ENCODE measurements at regions not wholly inside any gene's neighbourhood (a gene's known extent, or its start where the extent isn't known, plus 50 kb on each side); places are given as distances from the start of the nearest gene placed in this dataset.
"Not testable (repeated sequence)": the region's sequence is repeated elsewhere in the genome, so short reads cannot be mapped to it uniquely, and the experiment has no call there.

- intact Hi-C loops (cut with micrococcal nuclease; ENCODE audit: unreplicated experiment), result no loop called here
- H3K36me3 ChIP-seq (ENCODE audit: insufficient read depth, low read length), result no peaks in the 10 kb centered on the region
- H3K4me2 ChIP-seq (ENCODE audit: low read length), result no peak overlapping the region
- TF ChIP-seq CTCF (conservative IDR thresholded peaks at IDR 0.05; ENCODE audit: low read length), result no peak
- TF ChIP-seq EZH2phosphoT487 (IDR thresholded peaks at IDR 0.05; ENCODE audit: borderline replicate concordance, low read depth, low read length), result no peak
- CTCF ChIA-PET (ENCODE audit: unreplicated experiment), result no interaction called here
- H3K9me2 ChIP-seq (ENCODE audit: insufficient read depth, low read length), result no peaks in the 10 kb centered on the region
- H3K27ac ChIP-seq (ENCODE audit: low read depth, low read length, poor library complexity, severe bottlenecking), result no peak overlapping the region
- no TSS peak for BruUV-seq (replicated peaks)
- no peak overlapping the region for H3K4me3 ChIP-seq (ENCODE audit: low read depth, low read length, poor library complexity, severe bottlenecking)
- no peaks in the 10 kb centered on the region for H3K79me2 ChIP-seq (ENCODE audit: insufficient read depth, low read depth, low read length)
- H3K4me1 ChIP-seq (ENCODE audit: insufficient read depth, low read length, poor library complexity, severe bottlenecking), result no peaks in the 10 kb centered on the region
- H2AFZ ChIP-seq (ENCODE audit: low read length), result no peak overlapping the region
- DNase-seq (ENCODE audit: low spot score), result no peak
- POLR2A ChIA-PET, result no interaction called here
- H3K9me3 ChIP-seq (ENCODE audit: low read length), result no peaks in the 10 kb centered on the region
- H4K20me1 ChIP-seq (ENCODE audit: insufficient read depth, low read length), result no peaks in the 10 kb centered on the region
Measured at GRCh38 chr2:192551760-192552159, 357.0 kb upstream of the TMEFF2 start.

GRCh38 chr2:192546565-192546964 is 351.8 kb upstream of the TMEFF2 start:
- Histone ChIP-seq H3K27ac (ENCODE audit: low read depth, low read length, poor library complexity, severe bottlenecking) (no peak overlapping the region), H3K79me2 (ENCODE audit: insufficient read depth, low read depth, low read length) (no peaks in the 10 kb centered on the region), H3K9me3 (ENCODE audit: low read length) (no peaks in the 10 kb centered on the region), H3K4me1 (ENCODE audit: insufficient read depth, low read length, poor library complexity, severe bottlenecking) (no peaks in the 10 kb centered on the region), H4K20me1 (ENCODE audit: insufficient read depth, low read length) (no peaks in the 10 kb centered on the region), H3K4me3 (ENCODE audit: low read depth, low read length, poor library complexity, severe bottlenecking) (no peak overlapping the region), H2AFZ (ENCODE audit: low read length) (no peak overlapping the region), H3K36me3 (ENCODE audit: insufficient read depth, low read length) (no peaks in the 10 kb centered on the region), H3K9me2 (ENCODE audit: insufficient read depth, low read length) (no peaks in the 10 kb centered on the region), H3K4me2 (ENCODE audit: low read length) (no peak overlapping the region)
- TF ChIP-seq EZH2phosphoT487 (IDR thresholded peaks at IDR 0.05; ENCODE audit: borderline replicate concordance, low read depth, low read length) (no peak), CTCF (conservative IDR thresholded peaks at IDR 0.05; ENCODE audit: low read length) (no peak)
- ChIA-PET POLR2A (no interaction called here), CTCF (ENCODE audit: unreplicated experiment) (no interaction called here)
- intact Hi-C loops (cut with micrococcal nuclease; ENCODE audit: unreplicated experiment), result no loop called here
- no peak for DNase-seq (ENCODE audit: low spot score)
- no TSS peak for BruUV-seq (replicated peaks)

GRCh38 chr2:192544371-192544955 is 349.7 kb upstream of the TMEFF2 start:
- no peak overlapping the region for H3K27ac ChIP-seq (ENCODE audit: low read depth, low read length, poor library complexity, severe bottlenecking)
- no peaks in the 10 kb centered on the region for H3K36me3 ChIP-seq (ENCODE audit: insufficient read depth, low read length)
- no peak for TF ChIP-seq EZH2phosphoT487 (IDR thresholded peaks at IDR 0.05; ENCODE audit: borderline replicate concordance, low read depth, low read length)
- TF ChIP-seq CTCF (conservative IDR thresholded peaks at IDR 0.05; ENCODE audit: low read length), result no peak
- ChIA-PET POLR2A (no interaction called here), CTCF (ENCODE audit: unreplicated experiment) (no interaction called here)
- H4K20me1 ChIP-seq (ENCODE audit: insufficient read depth, low read length), result no peaks in the 10 kb centered on the region
- H3K9me2 ChIP-seq (ENCODE audit: insufficient read depth, low read length), result no peaks in the 10 kb centered on the region
- no peak for DNase-seq (ENCODE audit: low spot score)
- H3K4me3 ChIP-seq (ENCODE audit: low read depth, low read length, poor library complexity, severe bottlenecking), result no peak overlapping the region
- H2AFZ ChIP-seq (ENCODE audit: low read length), result no peak overlapping the region
- no peaks in the 10 kb centered on the region for H3K9me3 ChIP-seq (ENCODE audit: low read length)
- H3K4me1 ChIP-seq (ENCODE audit: insufficient read depth, low read length, poor library complexity, severe bottlenecking), result no peaks in the 10 kb centered on the region
- no peaks in the 10 kb centered on the region for H3K79me2 ChIP-seq (ENCODE audit: insufficient read depth, low read depth, low read length)
- no peak overlapping the region for H3K4me2 ChIP-seq (ENCODE audit: low read length)
- intact Hi-C loops (cut with micrococcal nuclease; ENCODE audit: unreplicated experiment), result no loop called here
- no TSS peak for BruUV-seq (replicated peaks)

GRCh38 chr2:192542148-192543066 is 347.7 kb upstream of the TMEFF2 start:
- H3K4me1 ChIP-seq (ENCODE audit: insufficient read depth, low read length, poor library complexity, severe bottlenecking); BruUV-seq (replicated peaks); H3K4me2 ChIP-seq (ENCODE audit: low read length); H3K9me2 ChIP-seq (ENCODE audit: insufficient read depth, low read length); H4K20me1 ChIP-seq (ENCODE audit: insufficient read depth, low read length); H3K79me2 ChIP-seq (ENCODE audit: insufficient read depth, low read depth, low read length); H2AFZ ChIP-seq (ENCODE audit: low read length); DNase-seq (ENCODE audit: low spot score); H3K27ac ChIP-seq (ENCODE audit: low read depth, low read length, poor library complexity, severe bottlenecking); H3K36me3 ChIP-seq (ENCODE audit: insufficient read depth, low read length); H3K4me3 ChIP-seq (ENCODE audit: low read depth, low read length, poor library complexity, severe bottlenecking); intact Hi-C loops (cut with micrococcal nuclease; ENCODE audit: unreplicated experiment); H3K9me3 ChIP-seq (ENCODE audit: low read length); CTCF ChIA-PET (ENCODE audit: unreplicated experiment); POLR2A ChIA-PET: not testable (repeated sequence)
